Coronary artery (tissue), 2 donors: ENCODE measurements at regions not wholly inside any gene's neighbourhood (a gene's known extent, or its start where the extent isn't known, plus 50 kb on each side); places are given as distances from the start of the nearest gene placed in this dataset.

ENCODE experiments used
- DNase-seq: peaks from one replicate; pipeline ENCODE4 v3.0.0-alpha.2; 2017; ENCODE audit warnings: low spot score
- H3K27ac ChIP-seq, 2 donors: fragments of 200-600 bp; sonication (generic); one replicate each; pipeline ENCODE4 v1.5.1; 2016 to 2019
- H3K4me3 ChIP-seq: fragments of 200-600 bp; sonication (generic); 2 replicates; pipeline ENCODE4 v1.5.1; 2016; ENCODE audit warnings: mild to moderate bottlenecking, moderate library complexity
- TF ChIP-seq, protein P1 (sequence below): fragments of 200-600 bp; sonication (generic); IDR thresholded peaks from one replicate; pipeline ENCODE4 v1.5.1; 2019; ENCODE audit warnings: antibody characterized with exemption

DNA sequence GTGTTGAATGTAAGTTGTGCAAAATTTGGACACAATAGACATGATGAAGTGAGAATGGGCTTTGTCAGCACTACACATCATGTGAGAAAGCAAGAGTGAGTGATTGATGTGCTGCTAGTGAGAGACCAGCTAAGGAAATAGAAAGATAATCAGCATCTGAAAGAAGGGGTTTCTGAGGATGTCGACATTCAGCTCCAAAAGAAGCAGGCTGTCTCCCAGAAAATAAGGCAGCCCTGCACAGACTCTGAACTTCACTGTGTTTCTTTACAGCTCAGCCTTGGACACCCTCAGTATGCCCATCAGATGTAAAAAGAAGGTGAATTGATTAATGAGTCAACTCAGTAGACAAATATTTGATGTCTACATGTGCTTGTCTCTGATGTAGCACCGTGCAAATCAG is 80.8 kb upstream of the ADCY2 start:
- Histone ChIP-seq H3K4me3 (no peak overlapping the region), H3K27ac (no peak overlapping the region)
- DNase-seq, result no peak
- TF ChIP-seq, protein P1, sequence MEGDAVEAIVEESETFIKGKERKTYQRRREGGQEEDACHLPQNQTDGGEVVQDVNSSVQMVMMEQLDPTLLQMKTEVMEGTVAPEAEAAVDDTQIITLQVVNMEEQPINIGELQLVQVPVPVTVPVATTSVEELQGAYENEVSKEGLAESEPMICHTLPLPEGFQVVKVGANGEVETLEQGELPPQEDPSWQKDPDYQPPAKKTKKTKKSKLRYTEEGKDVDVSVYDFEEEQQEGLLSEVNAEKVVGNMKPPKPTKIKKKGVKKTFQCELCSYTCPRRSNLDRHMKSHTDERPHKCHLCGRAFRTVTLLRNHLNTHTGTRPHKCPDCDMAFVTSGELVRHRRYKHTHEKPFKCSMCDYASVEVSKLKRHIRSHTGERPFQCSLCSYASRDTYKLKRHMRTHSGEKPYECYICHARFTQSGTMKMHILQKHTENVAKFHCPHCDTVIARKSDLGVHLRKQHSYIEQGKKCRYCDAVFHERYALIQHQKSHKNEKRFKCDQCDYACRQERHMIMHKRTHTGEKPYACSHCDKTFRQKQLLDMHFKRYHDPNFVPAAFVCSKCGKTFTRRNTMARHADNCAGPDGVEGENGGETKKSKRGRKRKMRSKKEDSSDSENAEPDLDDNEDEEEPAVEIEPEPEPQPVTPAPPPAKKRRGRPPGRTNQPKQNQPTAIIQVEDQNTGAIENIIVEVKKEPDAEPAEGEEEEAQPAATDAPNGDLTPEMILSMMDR, result no peak

DNA sequence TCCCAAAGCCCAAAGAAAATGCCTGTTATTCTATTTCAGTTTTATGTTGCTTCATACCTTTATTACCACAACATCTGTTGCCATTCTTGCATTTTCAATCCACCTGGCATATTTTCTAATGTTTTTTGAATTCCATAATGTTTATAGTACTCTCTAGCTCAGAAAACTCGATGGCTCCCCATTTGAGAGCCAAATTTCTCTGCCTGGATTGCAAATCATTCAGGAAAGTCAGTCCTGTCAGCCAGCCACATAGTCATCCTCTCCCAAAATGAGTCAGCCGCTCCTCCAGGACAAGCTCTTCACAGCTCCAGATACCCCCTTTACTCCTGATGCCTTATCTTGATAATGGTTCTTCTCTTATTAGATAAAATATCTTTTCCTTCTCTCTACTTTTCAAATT is 78.2 kb upstream of the ADCY2 start:
- TF ChIP-seq, protein P1, result no peak
- DNase-seq, result no peak
- Histone ChIP-seq H3K4me3 (no peak overlapping the region), H3K27ac (no peak overlapping the region)

DNA sequence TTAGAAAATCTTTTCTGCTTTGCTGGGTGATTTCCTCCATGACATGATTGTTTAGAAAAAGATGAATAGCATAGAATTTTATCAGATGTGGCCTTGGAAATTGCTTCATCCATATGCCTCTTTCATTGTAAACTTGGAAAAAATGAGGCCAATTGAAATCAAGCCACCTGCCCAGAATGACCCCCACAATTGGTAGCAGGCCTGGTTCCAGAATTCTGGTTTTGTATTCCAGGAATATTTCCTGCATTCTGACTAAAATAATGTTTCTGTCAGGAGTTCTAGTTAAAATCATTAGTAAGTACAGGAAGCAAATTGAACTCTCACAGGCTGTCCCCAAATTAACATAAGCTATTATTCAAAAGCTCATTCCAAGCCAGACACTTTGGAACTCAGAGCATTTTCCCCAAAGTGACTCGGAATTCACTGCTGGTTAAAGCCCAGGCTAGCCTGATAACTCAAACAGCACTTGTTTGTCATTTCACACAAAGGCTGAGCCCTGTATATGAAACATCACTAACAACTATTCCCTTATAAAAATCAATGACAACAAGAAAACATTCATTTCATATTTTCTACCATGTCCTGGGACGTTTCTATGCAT is 75.1 kb upstream of the ADCY2 start:
- no peak overlapping the region for H3K4me3 ChIP-seq
- DNase-seq, result no peak
- TF ChIP-seq, protein P1, result no peak
- H3K27ac ChIP-seq, result no peak overlapping the region

DNA sequence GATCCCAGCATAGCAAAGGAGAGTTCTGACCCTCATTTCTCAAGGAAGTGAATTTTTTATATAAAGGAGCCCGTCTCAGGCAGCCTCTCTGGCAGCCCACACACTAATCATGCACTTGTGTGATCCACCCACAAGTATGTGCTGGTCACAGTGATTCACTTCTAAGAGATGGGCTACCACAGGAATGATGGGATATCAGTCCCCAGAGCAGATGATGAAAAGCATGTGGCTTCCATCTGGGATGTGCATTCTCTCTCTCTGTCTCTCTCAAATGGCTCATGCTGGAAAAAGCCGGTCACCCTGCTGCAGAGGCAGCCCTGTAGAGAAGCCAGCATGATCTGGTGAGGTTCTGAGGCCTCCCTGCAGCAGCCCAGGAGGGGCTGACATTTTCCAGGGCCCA is 74.2 kb upstream of the ADCY2 start:
- Histone ChIP-seq H3K27ac (no peak overlapping the region), H3K4me3 (no peak overlapping the region)
- TF ChIP-seq, protein P1, result no peak
- DNase-seq, result no peak

DNA sequence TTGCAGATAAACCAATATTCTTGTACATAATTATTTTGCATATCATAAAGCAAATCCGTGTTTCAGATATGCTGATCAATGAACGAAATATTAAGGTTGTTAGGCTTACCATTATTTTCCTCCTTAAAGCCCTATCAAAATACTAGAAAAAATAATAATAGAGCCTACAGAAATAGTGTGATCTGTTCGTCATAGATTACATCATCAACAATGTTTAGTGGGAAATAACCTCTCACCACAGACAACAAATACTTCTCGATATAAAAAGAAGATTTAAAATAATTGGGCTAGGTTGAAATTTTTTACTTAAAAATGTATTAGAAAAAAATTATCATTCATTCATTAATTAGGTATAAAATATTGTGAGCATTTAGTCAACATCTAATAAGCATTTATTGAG is 71.0 kb upstream of the ADCY2 start:
- TF ChIP-seq, protein P1, result no peak
- no peak overlapping the region for H3K27ac ChIP-seq
- no peak overlapping the region for H3K4me3 ChIP-seq
- DNase-seq, result no peak

DNA sequence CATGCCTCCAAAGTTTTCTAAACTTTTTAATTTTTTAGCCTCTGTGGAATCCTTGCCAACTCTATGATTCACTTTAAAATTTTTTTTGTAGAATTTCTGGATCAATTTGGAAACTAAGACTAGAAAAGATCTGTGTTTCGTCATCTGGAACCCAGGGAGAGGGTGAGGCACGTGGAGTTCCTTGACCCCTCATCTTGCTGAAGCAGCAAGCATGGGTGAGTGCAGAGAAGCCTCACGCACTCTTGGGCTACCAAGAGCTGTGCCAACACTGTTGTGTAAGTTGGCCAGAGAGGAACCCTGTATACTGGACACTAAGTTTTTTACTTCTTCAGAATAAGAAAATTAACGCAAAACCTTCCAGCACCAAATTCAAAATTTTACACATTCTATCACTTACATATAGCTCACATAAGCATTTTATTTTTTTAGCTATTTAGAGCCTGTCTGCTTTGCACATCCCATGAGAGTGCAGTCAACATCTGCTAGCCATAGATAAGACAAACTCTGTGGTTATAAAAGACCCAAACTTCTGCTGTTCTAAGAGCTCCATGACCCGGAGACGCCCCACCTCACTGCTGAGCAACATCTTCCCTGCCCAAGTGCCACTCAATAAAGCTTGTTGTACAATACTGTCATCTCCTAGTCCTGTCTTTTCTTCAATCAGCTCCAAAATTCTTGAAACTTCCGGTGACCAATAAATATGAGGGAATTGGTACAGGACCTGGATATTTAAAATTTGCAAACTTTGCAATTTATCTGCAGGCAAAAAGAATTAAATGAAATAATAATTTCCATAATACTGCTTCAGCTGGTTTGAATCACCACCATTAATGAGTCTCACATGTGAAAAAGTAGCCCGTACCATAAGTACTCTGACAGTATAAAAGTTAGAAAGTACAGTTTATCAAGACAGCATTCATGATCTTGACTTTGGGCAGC is 69.7 kb upstream of the ADCY2 start:
- Histone ChIP-seq H3K4me3 (no peak overlapping the region), H3K27ac (no peak overlapping the region)
- DNase-seq, result no peak
- TF ChIP-seq, protein P1, result no peak

DNA sequence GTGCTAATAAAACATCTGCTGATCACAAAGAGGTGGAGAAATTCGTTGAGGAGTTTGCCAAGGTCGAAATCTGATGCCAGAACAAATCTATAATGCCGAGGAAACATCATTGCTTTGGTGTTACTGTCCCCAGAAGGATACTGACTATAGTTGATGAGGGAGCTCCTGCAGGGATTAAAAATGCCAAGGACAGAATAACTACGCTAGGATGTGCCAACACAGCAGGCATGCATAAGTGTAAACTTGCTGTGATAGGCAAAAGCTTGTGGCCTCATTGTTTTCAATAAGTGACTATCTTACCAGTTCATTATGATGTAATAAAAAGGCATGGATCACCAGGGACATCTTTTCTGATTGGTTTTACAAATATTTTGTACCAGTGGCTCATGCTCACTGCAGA is 66.8 kb upstream of the ADCY2 start:
- no peak for DNase-seq
- Histone ChIP-seq H3K4me3 (no peak overlapping the region), H3K27ac (no peak overlapping the region)
- TF ChIP-seq, protein P1, result no peak
